ENCODE measurements at regions not wholly inside any gene's neighbourhood (a gene's known extent, or its start where the extent isn't known, plus 50 kb on each side); places are given as distances from the start of the nearest gene placed in this dataset.

DNA sequence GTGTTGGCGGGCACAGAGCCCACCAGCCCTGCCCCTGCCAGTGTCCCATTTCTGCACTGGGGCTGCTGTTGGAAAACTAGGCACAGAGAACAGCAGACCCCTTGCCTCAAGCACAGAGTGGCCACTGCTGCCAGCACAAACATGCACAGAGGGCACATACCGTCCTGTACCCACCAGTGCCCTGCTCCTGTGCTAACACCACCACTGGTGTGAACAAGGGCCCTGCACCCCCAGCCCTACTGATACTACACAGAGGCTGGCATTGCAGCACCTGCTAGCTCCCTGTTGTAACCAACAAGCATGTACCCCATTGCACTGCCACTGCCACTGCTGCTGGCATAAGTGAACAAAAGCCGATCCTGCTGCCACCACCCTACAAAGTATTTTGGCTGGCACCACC, 348.0 kb upstream of the MPDZ start:
- DNase-seq, result no peak

DNA sequence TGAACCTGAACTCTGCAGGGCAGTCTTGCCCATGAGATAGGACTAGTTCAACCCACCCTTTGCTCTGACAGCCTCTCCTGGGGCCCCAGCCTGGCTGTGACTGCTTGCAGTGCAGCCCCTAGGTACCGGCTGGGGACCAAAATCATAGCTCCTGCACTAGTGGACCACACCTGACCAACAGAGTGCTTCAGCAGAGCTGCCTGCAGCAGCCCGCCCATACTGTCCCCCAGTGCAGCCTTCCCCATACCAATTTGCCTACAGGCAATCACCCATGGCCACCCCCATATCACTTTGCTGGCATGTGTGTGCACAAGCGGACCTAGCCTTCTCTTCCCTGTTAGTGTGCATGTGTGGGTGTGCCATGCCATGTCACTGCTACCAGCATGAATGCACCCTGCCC, 347.6 kb upstream of the MPDZ start:
- DNase-seq, result no peak

DNA sequence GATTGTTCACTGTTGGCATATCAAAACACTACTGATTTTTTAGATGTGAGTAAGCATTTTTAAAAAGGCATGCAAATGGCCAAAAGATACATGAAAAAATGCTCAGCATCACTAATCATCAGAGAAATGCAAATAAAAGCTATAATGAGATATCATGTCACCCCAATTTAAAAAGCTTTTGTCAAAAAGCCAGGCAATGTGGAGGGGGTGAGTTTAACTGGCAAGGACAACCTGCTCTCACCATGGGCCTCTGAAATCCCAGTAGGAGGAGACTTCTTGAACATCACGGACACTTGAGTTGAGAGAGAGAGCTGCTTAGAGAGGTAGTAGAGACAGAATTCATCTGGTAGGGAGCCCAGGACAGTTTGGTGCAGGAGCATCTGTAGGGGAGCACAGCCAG, 347.1 kb upstream of the MPDZ start:
- DNase-seq, result no peak

DNA sequence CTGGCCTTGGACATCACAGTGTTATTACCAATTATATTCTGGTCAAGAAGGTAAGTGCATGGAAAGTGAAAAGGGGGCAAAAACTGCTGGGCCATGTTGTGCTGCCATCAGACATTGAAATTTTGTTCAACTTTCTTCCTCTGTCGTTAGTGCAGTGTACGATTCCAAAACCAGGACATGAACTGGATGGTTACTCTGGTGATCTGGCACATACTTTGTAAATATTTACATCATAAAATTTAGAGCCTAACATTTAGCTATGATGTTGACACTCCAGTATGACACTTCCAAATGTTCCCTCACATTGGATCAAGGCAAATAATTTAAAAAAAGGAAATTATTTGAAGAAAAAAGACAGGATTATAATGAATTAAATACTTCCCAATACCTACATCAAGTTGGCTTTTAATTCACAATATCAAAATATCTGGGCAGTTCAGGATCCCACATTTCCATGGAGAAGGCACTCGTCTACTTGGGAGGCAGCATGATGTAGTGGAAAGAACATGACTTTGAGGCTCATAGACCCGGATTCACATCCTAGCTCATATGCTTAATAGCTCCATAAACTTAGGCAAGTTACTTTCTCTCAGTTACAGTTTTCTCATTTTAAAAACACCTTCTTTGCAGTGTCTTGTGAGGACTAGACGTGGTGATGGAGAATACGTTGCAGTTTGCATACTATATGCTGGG, 342.5 kb upstream of the MPDZ start:
- DNase-seq, result no peak

DNA sequence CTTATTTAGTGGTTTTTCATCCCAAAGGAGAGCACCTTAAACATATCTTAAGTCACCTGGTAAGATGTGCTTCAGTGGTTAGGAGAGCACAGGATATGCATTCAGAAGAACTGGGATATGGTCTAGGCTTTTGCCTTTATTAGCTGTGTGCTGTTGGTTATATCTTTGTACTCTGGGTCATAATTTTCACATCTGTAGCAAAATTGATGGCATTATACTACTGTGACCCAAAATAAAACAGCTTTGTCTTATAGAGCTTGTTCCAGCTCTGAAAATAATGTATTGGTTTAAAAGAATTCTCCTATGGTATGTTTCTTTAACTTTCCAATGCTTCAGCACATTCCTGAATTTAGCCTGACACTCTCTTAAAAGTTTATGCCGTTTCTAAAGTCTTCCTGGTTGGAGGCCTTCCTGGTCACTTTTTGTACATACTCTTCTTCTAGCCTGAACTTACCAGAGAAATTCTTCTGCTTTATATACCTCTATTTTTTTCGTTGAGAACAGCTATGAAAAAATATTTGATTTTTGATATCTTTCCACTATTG, 337.1 kb upstream of the MPDZ start:
- DNase-seq, result no peak

DNA sequence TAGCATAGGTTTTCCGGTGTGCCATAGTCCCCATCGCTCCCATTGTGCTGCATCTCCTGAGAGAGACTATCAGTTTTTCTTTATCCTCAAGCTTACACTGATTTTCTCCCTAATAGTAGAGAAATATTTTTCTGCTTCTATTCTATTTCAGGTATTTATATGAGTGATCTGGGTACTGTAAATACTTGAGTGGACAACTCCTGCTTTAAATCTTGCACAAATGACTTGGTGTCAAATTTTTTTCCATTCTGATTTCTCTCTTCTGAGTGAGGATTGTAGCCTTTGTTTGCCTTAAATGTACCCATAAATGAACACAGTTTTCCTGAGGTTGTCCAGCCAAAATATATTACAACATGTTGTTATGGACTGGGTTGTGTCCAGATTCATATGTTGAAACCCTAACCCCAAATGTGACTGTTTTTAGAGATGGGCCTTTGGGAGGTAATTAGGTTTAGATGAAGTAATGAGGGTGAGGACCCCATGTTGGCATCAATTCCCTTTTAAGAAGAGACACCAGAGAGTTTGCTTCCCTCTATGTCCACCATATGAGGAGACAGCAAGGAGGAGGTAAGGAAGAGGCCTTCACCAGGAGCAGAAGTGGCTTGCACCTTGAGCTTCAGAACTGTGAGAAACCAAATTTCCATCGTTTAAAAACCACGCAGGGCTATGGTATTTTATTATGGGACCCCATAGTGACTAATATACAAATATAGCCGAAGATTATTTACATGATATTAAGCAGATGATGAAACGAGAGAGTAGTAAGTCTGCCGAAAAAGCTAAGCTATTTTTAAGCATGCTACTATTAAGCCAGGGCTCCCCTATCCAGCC, 336.4 kb upstream of the MPDZ start:
- DNase-seq, result no peak

DNA sequence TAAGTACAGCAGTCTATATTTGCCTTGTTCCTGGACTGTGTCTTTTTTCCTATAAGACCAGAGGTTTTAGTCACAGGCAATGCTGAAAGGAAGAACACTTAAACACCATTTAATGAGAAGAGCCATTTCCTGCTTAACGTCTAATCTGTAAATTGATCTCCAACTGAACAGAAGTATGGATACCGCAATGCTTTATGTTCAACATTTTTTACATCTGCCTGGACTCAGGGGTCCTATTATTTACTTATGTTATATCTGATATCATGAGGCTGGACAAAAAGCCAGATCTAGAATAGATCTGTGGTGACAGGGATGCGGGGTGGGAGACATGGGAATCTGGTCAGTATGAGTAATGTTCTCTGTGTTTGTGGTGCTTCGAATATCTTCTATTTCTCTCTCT, 334.6 kb upstream of the MPDZ start:
- DNase-seq, result no peak

DNA sequence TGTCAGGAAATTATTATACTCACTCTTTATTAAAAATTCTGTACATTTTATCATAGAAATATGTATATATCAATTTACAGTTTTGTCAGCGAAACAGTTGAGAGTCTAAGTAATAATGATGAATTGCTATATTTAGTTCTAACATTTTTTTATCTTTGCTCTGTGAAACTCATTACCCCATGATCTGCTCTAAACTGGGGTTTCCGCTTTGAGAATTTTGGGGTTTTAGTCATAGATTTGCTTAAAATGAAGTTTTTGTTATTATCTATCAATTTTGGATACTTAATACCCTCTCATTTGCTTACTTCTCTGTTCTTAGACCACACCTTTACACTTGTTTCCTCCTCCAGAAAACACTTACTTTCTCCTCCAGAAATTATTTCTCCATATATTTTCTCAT, 333.8 kb upstream of the MPDZ start:
- no peak for DNase-seq

DNA sequence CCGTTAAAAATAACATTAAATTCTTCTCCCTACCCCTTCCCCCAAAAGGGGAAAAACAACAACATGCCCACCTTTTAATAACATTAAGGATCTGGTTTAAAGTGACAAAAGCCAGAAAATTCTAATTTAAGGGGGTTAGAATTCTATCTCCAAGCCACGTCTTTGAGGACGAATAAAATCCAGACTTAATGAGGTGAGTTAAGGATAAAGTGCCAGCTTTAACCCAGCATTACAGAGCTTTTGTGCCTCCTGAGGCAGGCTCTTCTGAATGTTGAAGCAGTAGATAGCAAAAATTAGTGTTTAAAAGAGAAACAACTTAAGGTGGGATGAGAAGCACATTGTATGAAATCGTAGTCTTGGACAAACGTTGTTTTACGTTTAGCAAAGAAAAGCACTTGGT, 329.0 kb upstream of the MPDZ start:
- DNase-seq, result no peak

DNA sequence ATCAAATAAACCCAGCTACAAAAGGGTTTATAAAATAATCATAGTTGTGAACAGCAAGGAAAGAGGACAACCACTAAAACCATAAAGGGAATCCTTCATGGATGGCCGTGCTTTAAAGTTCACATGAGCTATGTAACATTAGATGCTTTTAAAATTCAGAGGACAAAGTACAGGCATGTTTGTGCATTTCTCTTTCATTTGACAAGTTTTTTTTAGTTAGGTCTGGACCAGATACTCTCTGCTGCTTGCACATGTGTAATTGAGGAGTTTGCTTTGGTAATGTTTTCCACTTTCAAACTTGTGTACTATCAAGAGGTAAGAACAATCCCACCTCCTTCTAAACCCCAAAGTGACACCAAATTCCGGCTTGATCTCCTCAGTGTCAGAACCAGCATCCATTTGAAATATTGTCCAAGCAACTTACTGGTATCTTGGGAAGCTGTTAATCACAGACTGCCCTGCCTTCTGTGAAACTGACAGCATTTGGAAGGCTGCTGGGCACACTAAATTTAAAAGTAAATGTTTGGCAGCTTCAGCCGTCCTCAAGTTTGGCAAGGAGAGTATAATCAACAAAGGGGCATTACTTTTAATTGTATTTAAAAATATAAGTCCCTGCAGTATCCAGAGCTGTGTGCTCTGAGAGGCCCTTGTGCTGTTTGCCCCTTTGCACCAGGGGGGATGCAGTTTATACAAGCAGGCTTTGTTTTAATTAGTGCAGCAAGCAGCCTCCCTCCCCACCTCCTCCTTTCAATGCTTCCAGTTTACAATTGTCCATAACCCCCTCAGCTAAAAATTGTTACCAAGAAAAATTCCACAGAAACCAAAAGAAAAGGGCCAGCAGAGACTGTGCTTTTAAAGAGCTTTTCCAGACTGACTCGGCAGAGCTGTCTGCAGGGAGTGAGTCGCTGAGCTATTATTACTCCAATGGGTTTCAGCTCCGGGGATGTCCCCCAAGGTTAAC, 328.3 kb upstream of the MPDZ start:
- DNase-seq, result peak; percentile 44

DNA sequence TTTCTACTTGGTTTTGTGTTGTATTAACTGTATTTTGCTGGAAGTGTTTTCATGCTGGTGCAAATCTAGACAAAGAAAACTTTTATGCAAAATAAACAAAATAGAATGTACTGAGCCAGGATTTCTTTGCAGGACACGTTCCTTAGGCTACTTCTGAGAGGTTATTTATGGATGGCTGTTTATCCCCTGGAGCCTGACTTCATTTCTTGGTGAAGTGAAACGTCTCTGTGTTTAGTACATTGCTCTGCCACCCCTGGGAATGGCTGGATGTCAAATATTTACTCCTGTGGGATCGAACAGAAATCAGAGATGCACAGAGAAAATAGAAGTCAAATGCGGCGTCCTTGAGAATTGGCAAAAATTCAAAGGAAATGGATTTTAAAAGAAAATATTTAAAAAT, 327.1 kb upstream of the MPDZ start:
- no peak for DNase-seq

DNA sequence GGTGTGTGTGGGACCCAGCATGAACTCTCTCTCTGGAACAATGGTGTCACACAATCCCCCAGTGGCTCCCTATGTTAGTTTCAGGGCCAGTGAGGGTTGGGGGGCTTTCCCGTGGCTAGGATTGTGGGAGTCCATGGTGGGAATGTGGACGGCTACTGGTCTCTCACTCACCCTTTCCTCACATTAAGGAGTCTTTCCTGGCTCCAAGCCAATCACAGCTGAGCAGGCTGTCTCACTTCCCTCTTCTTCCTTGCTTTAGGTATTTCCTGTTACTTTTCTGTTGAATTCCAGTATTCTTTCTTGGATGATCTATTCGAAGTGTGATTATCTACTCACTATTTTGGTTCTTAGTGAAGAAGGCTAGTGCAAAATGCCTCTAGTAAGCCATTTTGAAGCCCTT, 324.4 kb upstream of the MPDZ start:
- DNase-seq, result no peak

DNA sequence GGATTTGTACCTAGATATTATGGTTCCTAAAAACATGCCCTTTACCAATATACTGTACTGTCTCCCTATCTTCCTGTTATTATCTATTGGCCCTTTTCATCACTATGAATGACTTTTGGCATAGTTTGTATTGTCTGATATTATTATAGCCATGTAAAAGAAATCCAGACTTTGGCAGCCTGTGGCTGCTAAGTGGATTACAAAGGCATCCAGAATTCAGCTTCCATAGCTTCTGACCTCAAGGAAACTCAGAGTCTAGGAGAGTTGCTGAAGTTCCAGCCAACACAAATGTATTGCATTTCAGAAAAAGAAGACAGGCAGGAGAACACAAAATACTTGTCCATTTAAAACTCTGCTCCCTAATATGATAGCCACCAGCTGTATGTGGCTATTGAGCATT, 319.2 kb upstream of the MPDZ start:
- no peak for DNase-seq

DNA sequence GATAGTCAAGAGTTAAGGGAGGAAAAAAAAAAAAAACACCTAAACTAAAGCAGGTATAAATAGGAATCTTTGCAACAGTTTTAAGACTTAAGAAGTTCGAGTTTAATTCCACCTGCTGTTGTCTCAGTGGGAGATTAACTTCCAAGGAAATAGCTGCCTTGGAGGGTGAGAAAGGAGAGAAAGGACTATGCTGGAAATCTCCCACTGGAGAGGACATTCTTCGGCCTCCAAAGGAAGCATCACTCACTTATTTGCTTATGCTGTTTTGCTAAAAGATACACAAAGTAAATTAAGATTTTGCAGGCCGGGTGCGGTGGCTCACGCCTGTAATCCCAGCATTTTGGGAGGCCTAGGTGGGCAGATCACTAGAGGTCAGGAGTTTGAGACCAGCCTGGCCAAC, 317.9 kb upstream of the MPDZ start:
- DNase-seq, result no peak

DNA sequence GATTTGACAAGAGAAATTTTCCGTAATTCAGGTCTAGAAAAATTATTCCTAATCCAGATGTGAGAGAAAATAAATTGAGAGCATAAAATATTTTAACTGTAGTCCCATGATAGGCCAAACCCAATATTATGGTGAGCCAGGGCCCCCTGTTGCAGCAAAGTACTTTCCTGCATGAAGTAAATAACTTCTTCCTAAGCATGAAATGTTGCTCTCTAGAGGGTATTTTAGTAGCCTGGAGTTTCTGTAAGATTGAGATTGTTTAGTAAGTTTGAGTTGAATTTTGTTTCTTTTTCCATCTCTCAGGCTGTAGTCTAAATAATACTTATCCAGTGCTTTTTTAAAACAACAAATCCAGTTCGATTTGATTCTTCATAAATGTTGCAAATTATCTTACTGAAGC, 317.5 kb upstream of the MPDZ start:
- no peak for DNase-seq

DNA sequence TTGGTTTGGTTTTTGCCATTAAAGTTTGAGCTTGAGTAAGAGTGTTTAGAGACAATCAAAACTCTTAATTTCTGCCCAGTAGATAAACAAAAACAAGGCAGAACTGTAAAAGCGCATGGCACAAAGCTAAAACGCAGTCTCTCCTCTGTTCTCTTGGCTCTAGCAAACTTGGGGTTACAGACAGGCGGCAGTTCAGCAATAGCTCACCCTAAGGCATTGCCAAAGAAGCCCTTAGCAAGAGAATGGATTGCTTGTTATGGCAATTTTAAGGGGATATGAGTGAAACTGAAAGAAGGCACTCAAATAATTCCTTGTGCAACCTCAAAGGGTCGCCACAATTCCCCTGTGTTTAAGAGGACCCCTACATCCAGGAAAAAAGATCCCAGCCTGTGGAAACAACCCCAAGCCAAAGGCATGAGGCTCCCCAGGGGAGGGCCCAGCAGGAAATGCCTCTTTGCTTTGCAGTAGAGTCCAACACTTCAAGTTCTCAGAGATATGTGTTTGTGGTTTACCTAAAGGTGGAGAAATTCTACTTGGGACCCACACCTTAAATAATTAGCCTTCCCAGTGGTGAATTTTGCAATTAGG, 317.0 kb upstream of the MPDZ start:
- no peak for DNase-seq

DNA sequence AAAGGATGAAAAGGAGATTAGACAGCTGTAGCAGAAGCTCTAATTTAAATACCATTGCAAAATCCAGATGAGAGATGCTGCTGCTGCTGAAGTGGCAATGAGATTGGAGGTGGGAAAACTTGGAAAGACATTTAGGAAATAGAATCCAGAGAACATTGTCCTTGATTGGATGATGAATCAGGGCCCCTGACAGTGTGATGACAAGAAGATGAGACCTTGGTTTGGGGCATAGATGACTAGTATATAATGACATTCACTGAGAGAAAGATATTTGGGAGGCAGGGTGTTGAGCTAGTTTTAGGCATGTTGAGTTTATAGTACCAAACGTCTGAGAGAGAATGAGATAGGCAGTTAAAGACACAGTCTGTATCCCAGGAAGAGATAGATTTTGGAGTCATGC, 311.5 kb upstream of the MPDZ start:
- DNase-seq, result no peak

DNA sequence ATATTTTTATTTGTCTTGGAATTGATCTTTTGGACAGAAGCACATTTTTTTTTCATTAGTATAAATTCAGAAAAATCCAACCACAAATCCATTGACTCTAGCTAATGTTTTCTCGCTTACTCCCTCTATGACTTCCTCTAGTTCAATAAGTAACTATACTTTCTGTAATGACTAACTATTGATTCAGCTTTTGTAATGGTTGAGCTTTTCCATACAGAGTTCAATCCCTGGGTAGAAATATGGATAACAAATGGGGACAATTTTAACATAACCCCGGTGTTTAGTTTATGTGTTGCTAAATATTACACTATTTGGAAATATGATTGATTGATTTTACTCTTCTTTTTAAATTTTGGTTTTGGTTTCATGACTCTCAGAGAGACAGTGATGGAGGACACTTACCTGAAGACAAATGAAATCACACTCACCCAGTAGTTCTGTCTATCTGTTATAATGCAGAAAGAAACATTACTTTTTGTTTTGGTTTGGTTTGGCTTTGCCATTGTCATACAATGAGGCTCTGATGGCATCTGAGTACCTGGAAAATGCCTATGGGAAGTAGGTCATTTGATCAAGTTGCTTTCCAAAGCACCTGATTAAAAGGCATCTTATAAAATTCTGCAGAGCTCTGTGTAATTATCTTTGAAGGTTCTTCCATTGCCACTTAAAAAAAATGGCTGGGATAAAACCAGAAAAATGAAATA, 309.7 kb upstream of the MPDZ start:
- no peak for DNase-seq

DNA sequence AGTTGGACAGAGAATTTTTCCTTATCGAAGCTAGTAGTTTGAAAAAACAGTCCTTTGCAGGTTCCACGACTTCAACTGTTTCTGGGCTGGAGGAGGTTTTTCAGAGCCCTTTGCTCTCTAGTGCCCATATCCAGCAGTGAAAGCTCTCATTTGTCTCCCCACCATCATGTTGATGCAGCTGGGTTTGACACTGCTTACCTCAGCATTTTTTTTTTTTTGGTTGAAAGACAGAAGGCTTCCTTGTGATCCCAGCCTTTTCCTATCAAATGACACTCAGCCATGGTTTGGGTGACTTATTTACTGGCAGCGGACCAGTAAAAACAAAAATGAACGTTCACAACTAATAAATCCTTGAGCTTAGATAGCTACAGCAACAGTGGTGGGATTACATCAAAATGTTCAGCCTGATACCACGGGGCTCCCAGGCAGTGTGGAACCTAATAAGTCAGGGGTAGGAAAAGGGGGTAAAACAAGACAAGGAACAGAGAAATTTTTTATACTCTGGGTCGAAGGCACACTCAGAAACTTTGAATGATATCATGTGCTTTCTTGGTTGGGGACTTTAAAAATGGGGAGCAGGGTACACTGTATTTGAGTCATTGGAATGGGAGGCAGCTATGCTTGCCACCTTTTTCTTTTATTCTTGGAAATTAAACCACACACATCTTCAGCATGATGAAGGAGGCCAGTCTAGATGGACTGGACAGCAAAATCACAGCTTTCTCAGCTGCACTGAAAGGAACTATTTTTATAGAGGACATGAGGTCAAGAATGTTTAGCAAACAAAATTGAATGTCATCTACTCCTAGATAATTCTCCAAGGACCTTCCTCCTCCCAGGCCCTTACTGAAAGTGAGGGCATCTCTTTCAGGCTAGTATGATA, 308.9 kb upstream of the MPDZ start:
- no peak for DNase-seq

DNA sequence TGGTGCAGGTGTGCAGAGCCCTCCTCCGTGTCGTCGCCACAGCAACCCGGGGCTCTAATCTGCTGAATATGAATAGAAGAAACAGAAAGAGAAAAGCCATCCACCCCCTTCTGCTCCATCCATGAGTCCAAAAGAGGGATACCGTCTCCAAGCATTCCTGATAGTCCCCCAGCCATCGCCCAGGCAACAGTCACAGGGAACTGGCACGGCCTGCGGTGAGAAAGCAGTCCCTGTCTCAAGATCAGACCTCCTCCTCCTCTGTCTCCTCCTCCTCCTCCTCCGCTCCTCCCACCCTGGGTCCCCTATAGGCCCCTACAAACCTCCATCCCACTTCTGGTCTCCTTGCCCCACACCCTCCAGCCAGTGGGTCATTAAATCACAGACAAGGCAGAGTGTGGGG, 308.1 kb upstream of the MPDZ start:
- DNase-seq, result no peak

All from right hindlimb (tissue), 1 donor.